GM18519 (cell line): ENCODE measurements at regions not wholly inside any gene's neighbourhood (a gene's known extent, or its start where the extent isn't known, plus 50 kb on each side); places are given as distances from the start of the nearest gene placed in this dataset.
"Not testable (repeated sequence)": the region's sequence is repeated elsewhere in the genome, so short reads cannot be mapped to it uniquely, and the experiment has no call there.

ENCODE experiments used
- ATAC-seq: cut with Tn5 transposase; IDR thresholded peaks from one replicate; pipeline ENCODE4 v1.9.1; 2021; ENCODE audit warnings: mild to moderate bottlenecking, moderate library complexity; ENCODE audit not compliant: unreplicated experiment, low FRiP score

- no peak for ATAC-seq
These were observed 2459.4 kb downstream of the PCDH9 start for GRCh38 chr13:64770743-64771142.

GRCh38 chr13:64767054-64767453 lies 2463.1 kb downstream of the PCDH9 start:
- no peak for ATAC-seq

- ATAC-seq, result no peak
These were observed 2464.5 kb downstream of the PCDH9 start for GRCh38 chr13:64765636-64766035.

GRCh38 chr13:64758521-64759244 lies 2471.5 kb downstream of the PCDH9 start:
- ATAC-seq, result no peak

- no peak for ATAC-seq
These were observed 2473.5 kb downstream of the PCDH9 start for GRCh38 chr13:64756621-64757020.

GRCh38 chr13:64755961-64756360 lies 2474.2 kb downstream of the PCDH9 start:
- ATAC-seq, result no peak

GRCh38 chr13:64753233-64754000 lies 2476.7 kb downstream of the PCDH9 start:
- ATAC-seq, result no peak

GRCh38 chr13:64749301-64749700 lies 2480.8 kb downstream of the PCDH9 start:
- ATAC-seq, result no peak

- no peak for ATAC-seq
These were observed 2483.3 kb downstream of the PCDH9 start for GRCh38 chr13:64746845-64747244.

- ATAC-seq, result no peak
These were observed 2489.6 kb downstream of the PCDH9 start for GRCh38 chr13:64740493-64740892.

- no peak for ATAC-seq
These were observed 2504.6 kb downstream of the PCDH9 start for GRCh38 chr13:64725492-64725891.

- no peak for ATAC-seq
These were observed 2506.4 kb downstream of the PCDH9 start for GRCh38 chr13:64723724-64724123.

- no peak for ATAC-seq
These were observed 2512.0 kb downstream of the PCDH9 start for GRCh38 chr13:64718116-64718515.

GRCh38 chr13:64716936-64717335 lies 2513.2 kb downstream of the PCDH9 start:
- no peak for ATAC-seq

- ATAC-seq, result no peak
These were observed 2521.1 kb downstream of the PCDH9 start for GRCh38 chr13:64709079-64709478.

GRCh38 chr13:64704121-64704649 lies 2526.0 kb downstream of the PCDH9 start:
- no peak for ATAC-seq

- ATAC-seq, result no peak
These were observed 2532.9 kb downstream of the PCDH9 start for GRCh38 chr13:64697226-64697625.

- no peak for ATAC-seq
These were observed 2541.1 kb downstream of the PCDH9 start for GRCh38 chr13:64688893-64689677.

- ATAC-seq, result not testable (repeated sequence)
These were observed 2543.6 kb downstream of the PCDH9 start for GRCh38 chr13:64686536-64686935.

GRCh38 chr13:64684685-64685431 lies 2545.3 kb downstream of the PCDH9 start:
- ATAC-seq, result no peak
